Spleen (tissue), 7 donors: ENCODE measurements at regions not wholly inside any gene's neighbourhood (a gene's known extent, or its start where the extent isn't known, plus 50 kb on each side); places are given as distances from the start of the nearest gene placed in this dataset.

ENCODE experiments used
- POLR2AphosphoS5 ChIP-seq, 3 donors: sonication (generic); formaldehyde crosslinking; IDR thresholded peaks; one replicate each; pipeline ENCODE4 v1.5.1; 2017; ENCODE audit warnings: antibody characterized with exemption in 3 of 3
- TF ChIP-seq, protein P1 (sequence below), 11 experiments: fragments of 200-600 bp in 7 of 11; fragments of 450-650 bp in 4 of 11; sonication (generic) in 4 of 11; IDR thresholded peaks in 8 of 11; conservative IDR thresholded peaks in 3 of 11; 1 replicate in 7 of 11; 2 replicates in 4 of 11; pipeline versions ENCODE4 v1.4.0 to v1.8.0; 2016 to 2021; ENCODE audit warnings: antibody characterized with exemption in 11 of 11, inconsistent platforms in 4 of 11, mild to moderate bottlenecking in 1 of 11
- donor health status: DM: no; HTN: no; CAD: no; lungs with moderate emphysema.
- donor health status: DM: no; HTN: no; CAD: no.
- donor health status: DM: no; HTN: no; CAD: no.

DNA sequence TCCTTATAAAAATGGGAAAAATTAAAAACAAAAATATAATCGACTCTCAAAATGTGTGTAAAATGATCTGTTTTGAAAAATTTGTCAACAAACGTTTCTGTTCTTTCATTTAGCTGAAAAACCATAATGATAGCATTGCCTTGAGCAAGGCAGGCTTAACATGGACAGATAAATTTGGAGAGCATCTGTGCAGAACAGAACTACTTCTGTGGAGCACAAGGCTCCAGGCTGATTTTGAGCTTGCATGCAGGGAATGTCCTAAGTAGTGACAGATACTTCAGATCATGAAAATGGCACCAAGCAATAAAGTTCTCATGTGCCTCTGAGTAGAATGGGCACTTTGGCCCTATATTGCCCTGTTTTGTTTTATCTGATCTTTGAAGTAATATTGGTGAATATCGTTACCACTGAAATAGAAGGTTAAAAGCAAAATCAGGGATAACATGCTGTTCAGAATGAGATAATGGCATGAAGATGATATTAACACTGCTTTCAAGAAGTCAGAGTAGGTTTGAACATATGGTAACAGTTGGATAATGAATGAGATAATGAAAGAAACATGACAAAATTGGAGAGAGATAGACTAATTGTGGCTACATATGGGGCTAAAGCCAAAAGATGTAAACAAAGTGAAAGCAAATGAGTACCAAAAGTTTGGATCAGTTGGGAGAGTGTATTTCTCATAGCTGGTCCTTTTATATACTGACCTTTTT is 730.5 kb upstream of the CCDC179 start:
- TF ChIP-seq, protein P1, sequence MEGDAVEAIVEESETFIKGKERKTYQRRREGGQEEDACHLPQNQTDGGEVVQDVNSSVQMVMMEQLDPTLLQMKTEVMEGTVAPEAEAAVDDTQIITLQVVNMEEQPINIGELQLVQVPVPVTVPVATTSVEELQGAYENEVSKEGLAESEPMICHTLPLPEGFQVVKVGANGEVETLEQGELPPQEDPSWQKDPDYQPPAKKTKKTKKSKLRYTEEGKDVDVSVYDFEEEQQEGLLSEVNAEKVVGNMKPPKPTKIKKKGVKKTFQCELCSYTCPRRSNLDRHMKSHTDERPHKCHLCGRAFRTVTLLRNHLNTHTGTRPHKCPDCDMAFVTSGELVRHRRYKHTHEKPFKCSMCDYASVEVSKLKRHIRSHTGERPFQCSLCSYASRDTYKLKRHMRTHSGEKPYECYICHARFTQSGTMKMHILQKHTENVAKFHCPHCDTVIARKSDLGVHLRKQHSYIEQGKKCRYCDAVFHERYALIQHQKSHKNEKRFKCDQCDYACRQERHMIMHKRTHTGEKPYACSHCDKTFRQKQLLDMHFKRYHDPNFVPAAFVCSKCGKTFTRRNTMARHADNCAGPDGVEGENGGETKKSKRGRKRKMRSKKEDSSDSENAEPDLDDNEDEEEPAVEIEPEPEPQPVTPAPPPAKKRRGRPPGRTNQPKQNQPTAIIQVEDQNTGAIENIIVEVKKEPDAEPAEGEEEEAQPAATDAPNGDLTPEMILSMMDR (IDR thresholded peaks at IDR 0.05 in 8 of 11, conservative IDR thresholded peaks at IDR 0.05 in 3 of 11): no peak
- TF ChIP-seq POLR2AphosphoS5 (IDR thresholded peaks at IDR 0.05): no peak
